OCI-LY7 (cell line): ENCODE measurements at regions not wholly inside any gene's neighbourhood (a gene's known extent, or its start where the extent isn't known, plus 50 kb on each side); places are given as distances from the start of the nearest gene placed in this dataset.

Source experiments
- CTCF ChIP-seq: fragments of 200-600 bp; sonication (generic); conservative IDR thresholded peaks from 2 replicates; pipeline ENCODE4 v1.5.1; 2014; ENCODE audit warnings: mild to moderate bottlenecking, antibody characterized with exemption, low read length, moderate library complexity, mixed read lengths
- EZH2phosphoT487 ChIP-seq: fragments of 200-600 bp; sonication (generic); IDR thresholded peaks from 2 replicates; pipeline ENCODE4 v1.6.1; 2018; ENCODE audit warnings: low read depth, borderline replicate concordance, mild to moderate bottlenecking, mixed run types, antibody characterized with exemption, low read length, moderate library complexity, mixed read lengths

- TF ChIP-seq CTCF (0 out of 2 replicates have a peak, but pooled peaks have one; percentile 13), EZH2phosphoT487 (no peak)
These were observed 90.0 kb upstream of the SLC6A6 start for GRCh38 chr3:14312375-14312774.
